HCT116 (cell line): ENCODE measurements at regions not wholly inside any gene's neighbourhood (a gene's known extent, or its start where the extent isn't known, plus 50 kb on each side); places are given as distances from the start of the nearest gene placed in this dataset.

Experiments used
- ATAC-seq: fragments of 200-7000 bp; cut with Tn5 transposase; 2 replicates; pipeline ENCODE4 v1.9.1; 2020; ENCODE audit warnings: mild to moderate bottlenecking, moderate library complexity
- BruUV-seq: library from RNA; stranded (reverse); fragments of 400-500 nt; replicated peaks from 2 replicates; lab custom pipeline; 2021; lab: Mats Ljungman, UMichigan
- CTCF ChIA-PET: fragments of 300-600 bp; sonication (Branson Sonifier 250); formaldehyde crosslinking; loops from one replicate; lab custom pipeline; 2021; ENCODE audit warnings: antibody characterized with exemption; lab: Charles Lee
- POLR2A ChIA-PET: fragments of 300-600, 350-600 bp; sonication (Branson Sonifier 250); formaldehyde crosslinking; loops from one replicate; lab custom pipeline; 2021; ENCODE audit warnings: antibody characterized with exemption; lab: Charles Lee
- RAD21 ChIA-PET, 2 experiments: fragments of 300-600 bp; sonication (Branson Sonifier 250); formaldehyde crosslinking; loops; one replicate each; lab custom pipeline; 2023; ENCODE audit warnings: low total read pairs in 2 of 2; ENCODE audit not compliant: uncharacterized antibody in 2 of 2, unreplicated experiment in 2 of 2, low non-redundant PET in 1 of 2; lab: Charles Lee
- DNase-seq: peaks from one replicate; pipeline ENCODE4 v3.0.0-alpha.2; 2010; ENCODE audit warnings: low read depth, low spot score
- H2AFZ ChIP-seq: fragments of 200-600 bp; shearing (Covaris generic), sonication (generic); 2 replicates; pipeline ENCODE4 v1.6.1; 2017; ENCODE audit warnings: low read depth, mixed run types, mixed read lengths, antibody characterized with exemption, low read length; ENCODE audit not compliant: poor library complexity, severe bottlenecking
- H3K27ac ChIP-seq: 2 replicates; pipeline ENCODE4 v1.5.1; 2012; ENCODE audit warnings: low read depth, low read length
- H3K27me3 ChIP-seq: fragments of 200-600 bp; sonication (generic); 2 replicates; pipeline ENCODE4 v1.6.1; 2016; ENCODE audit warnings: mixed run types, low read length, mixed read lengths; ENCODE audit not compliant: insufficient read depth
- H3K36me3 ChIP-seq, 2 experiments: fragments of 200-500 bp in 1 of 2; fragments of 200-600 bp in 1 of 2; sonication (Bioruptor generic) in 1 of 2; sonication (generic) in 1 of 2; 2 replicates each; pipeline versions ENCODE4 v1.5.1 to v1.6.1; 2014 to 2016; ENCODE audit warnings: low read length in 2 of 2, inconsistent platforms in 1 of 2, mixed read lengths in 1 of 2, mixed run types in 1 of 2; ENCODE audit not compliant: insufficient read depth in 2 of 2, control insufficient read depth in 1 of 2
- H3K4me1 ChIP-seq, 2 experiments: fragments of 200-600 bp in 1 of 2; sonication (generic) in 1 of 2; 2 replicates each; pipeline versions ENCODE4 v1.5.1 to v1.6.1; 2012 to 2017; ENCODE audit warnings: low read length in 2 of 2, inconsistent platforms in 1 of 2, mild to moderate bottlenecking in 1 of 2, mixed read lengths in 1 of 2, mixed run types in 1 of 2, moderate library complexity in 1 of 2; ENCODE audit not compliant: insufficient read depth in 2 of 2, control insufficient read depth in 1 of 2
- H3K4me2 ChIP-seq: fragments of 200-600 bp; sonication (generic); 2 replicates; pipeline ENCODE4 v1.6.1; 2017; ENCODE audit warnings: mixed run types, low read length, mixed read lengths
- H3K4me3 ChIP-seq, 2 experiments: fragments of 200-600 bp in 1 of 2; sonication (generic) in 1 of 2; replicated peaks in 1 of 2; 2 replicates each; pipeline ENCODE4 v1.5.1; 2011 to 2016; ENCODE audit warnings: low read length in 2 of 2, control low read depth in 1 of 2, low read depth in 1 of 2, mild to moderate bottlenecking in 1 of 2, mixed read lengths in 1 of 2, mixed run types in 1 of 2
- H3K79me2 ChIP-seq: fragments of 200-600 bp; sonication (generic); 2 replicates; pipeline ENCODE4 v1.6.1; 2017; ENCODE audit warnings: mild to moderate bottlenecking, mixed run types, low read length, moderate library complexity, mixed read lengths; ENCODE audit not compliant: insufficient read depth
- H3K9ac ChIP-seq: fragments of 200-600 bp; sonication (generic); 2 replicates; pipeline ENCODE4 v1.6.1; 2016; ENCODE audit warnings: low read length, mixed read lengths
- H3K9me2 ChIP-seq: fragments of 200-600 bp; sonication (generic), shearing (Covaris generic); 2 replicates; pipeline ENCODE4 v1.6.1; 2017; ENCODE audit warnings: mixed run types, mild to moderate bottlenecking, moderate library complexity; ENCODE audit not compliant: insufficient read depth
- H3K9me3 ChIP-seq, 2 experiments: fragments of 200-500 bp in 1 of 2; fragments of 200-600 bp in 1 of 2; sonication (Bioruptor generic) in 1 of 2; sonication (generic) in 1 of 2; 2 replicates each; pipeline ENCODE4 v1.6.1; 2014 to 2017; ENCODE audit warnings: low read length in 2 of 2, mixed read lengths in 2 of 2, inconsistent platforms in 1 of 2, low read depth in 1 of 2, mild to moderate bottlenecking in 1 of 2, mixed run types in 1 of 2, moderate library complexity in 1 of 2; ENCODE audit not compliant: control insufficient read depth in 1 of 2, insufficient read depth in 1 of 2
- H4K20me1 ChIP-seq: fragments of 200-600 bp; sonication (generic), shearing (Covaris generic); 2 replicates; pipeline ENCODE4 v1.6.1; 2017; ENCODE audit warnings: mixed run types, mild to moderate bottlenecking, moderate library complexity; ENCODE audit not compliant: insufficient read depth
- ELF1 ChIP-seq: IDR thresholded peaks from 2 replicates; pipeline ENCODE4 v1.6.1; 2012; ENCODE audit warnings: low read depth, borderline replicate concordance
- EZH2 ChIP-seq: fragments of 200-600 bp; sonication (generic); IDR thresholded peaks from 2 replicates; pipeline ENCODE4 v1.6.1; 2017; ENCODE audit warnings: antibody characterized with exemption, mixed run types
- JUND ChIP-seq: IDR thresholded peaks from 2 replicates; pipeline ENCODE4 v1.6.1; 2012
- MAX ChIP-seq: IDR thresholded peaks from 2 replicates; pipeline ENCODE4 v1.6.1; 2012
- POLR2A ChIP-seq: IDR thresholded peaks from 2 replicates; pipeline ENCODE4 v1.7.0; 2011; ENCODE audit warnings: borderline replicate concordance; ENCODE audit not compliant: insufficient read depth, insufficient read length; ENCODE audit errors: extremely low read depth
- POLR2AphosphoS5 ChIP-seq: IDR thresholded peaks from 2 replicates; pipeline ENCODE4 v1.6.1; 2011; ENCODE audit warnings: mild to moderate bottlenecking, low read depth, low read length, moderate library complexity
- RAD21 ChIP-seq: IDR thresholded peaks from 2 replicates; pipeline ENCODE4 v1.6.1; 2012; ENCODE audit warnings: low read depth, mild to moderate bottlenecking
- REST ChIP-seq: IDR thresholded peaks from 2 replicates; pipeline ENCODE4 v1.6.1; 2012; ENCODE audit warnings: low read depth
- SIN3A ChIP-seq: IDR thresholded peaks from 2 replicates; pipeline ENCODE4 v1.6.1; 2012; ENCODE audit warnings: low read depth
- SRF ChIP-seq: IDR thresholded peaks from 2 replicates; pipeline ENCODE4 v1.6.1; 2012; ENCODE audit warnings: low read depth
- TCF7L2 ChIP-seq: IDR thresholded peaks from 2 replicates; pipeline ENCODE4 v1.7.0; 2011; ENCODE audit warnings: borderline replicate concordance, inconsistent platforms; ENCODE audit not compliant: insufficient read depth, insufficient read length; ENCODE audit errors: extremely low read depth
- YY1 ChIP-seq: IDR thresholded peaks from 2 replicates; pipeline ENCODE4 v1.6.1; 2011; ENCODE audit warnings: low read length, low read depth, moderate library complexity, mild to moderate bottlenecking; ENCODE audit not compliant: insufficient replicate concordance; ENCODE audit errors: extremely low read depth
- ZBTB33 ChIP-seq: IDR thresholded peaks from 2 replicates; pipeline ENCODE4 v1.6.1; 2011; ENCODE audit warnings: mild to moderate bottlenecking, low read length, moderate library complexity; ENCODE audit not compliant: insufficient replicate concordance; ENCODE audit errors: extremely low read depth
- ZFX ChIP-seq: fragments of 450-650 bp; IDR thresholded peaks from 2 replicates; pipeline ENCODE4 v1.6.1; 2017
- ZNF274 ChIP-seq: fragments of 200-500 bp; sonication (Bioruptor generic); IDR thresholded peaks from 2 replicates; pipeline ENCODE4 v1.6.1; 2014; ENCODE audit warnings: mild to moderate bottlenecking, low read depth, low read length, inconsistent platforms
- intact Hi-C: fragments of 100-400 bp; cut with micrococcal nuclease; formaldehyde crosslinking; loops from 2 replicates; pipeline ENCODE4 v1.10.0; 2022

GRCh38 chr3:160091441-160091840, 102.8 kb downstream of the IL12A start:
- DNase-seq (no peak), ATAC-seq (no peak)
- H3K79me2 ChIP-seq = no peaks in the 10 kb centered on the region
- H3K9me3 ChIP-seq = no peaks in the 10 kb centered on the region
- H2AFZ ChIP-seq = no peak overlapping the region
- ChIA-PET RAD21 (no interaction called here), CTCF (no interaction called here), POLR2A (no interaction called here)
- H3K4me2 ChIP-seq = no peak overlapping the region
- H3K4me1 ChIP-seq = no peaks in the 10 kb centered on the region
- TF ChIP-seq EZH2 (no peak), ZNF274 (no peak), POLR2AphosphoS5 (no peak), REST (no peak), ELF1 (no peak), ZBTB33 (no peak), SRF (no peak), TCF7L2 (no peak), YY1 (no peak), POLR2A (no peak), SIN3A (no peak), JUND (no peak), ZFX (no peak), RAD21 (no peak), MAX (no peak)
- no peak overlapping the region for H3K27ac ChIP-seq
- no peaks in the 10 kb centered on the region for H3K27me3 ChIP-seq
- H3K36me3 ChIP-seq = no peaks in the 10 kb centered on the region
- no TSS peak for BruUV-seq
- H4K20me1 ChIP-seq = no peaks in the 10 kb centered on the region
- intact Hi-C loops = no loop called here
- H3K4me3 ChIP-seq = no peak overlapping the region
- no peak overlapping the region for H3K9ac ChIP-seq
- H3K9me2 ChIP-seq = no peaks in the 10 kb centered on the region
